Ascending aorta (tissue), 2 donors: ENCODE measurements at regions not wholly inside any gene's neighbourhood (a gene's known extent, or its start where the extent isn't known, plus 50 kb on each side); places are given as distances from the start of the nearest gene placed in this dataset.

Experiments
- DNase-seq, 2 donors: peaks; one replicate each; pipeline ENCODE4 v3.0.0-alpha.2; 2019; ENCODE audit warnings: low spot score in 2 of 2
- H3K27ac ChIP-seq, 2 donors: fragments of 200-600 bp; sonication (generic); one replicate each; pipeline ENCODE4 v1.5.1; 2016 to 2017; ENCODE audit warnings: mild to moderate bottlenecking in 1 of 2
- H3K27me3 ChIP-seq: fragments of 200-600 bp; sonication (generic); one replicate; pipeline ENCODE4 v1.5.1; 2017
- H3K36me3 ChIP-seq, 2 donors: fragments of 200-600 bp; sonication (generic); one replicate each; pipeline ENCODE4 v1.5.1; 2016
- H3K4me1 ChIP-seq, 2 donors: fragments of 200-600 bp; sonication (generic); one replicate each; pipeline ENCODE4 v1.5.1; 2016 to 2017; ENCODE audit warnings: mild to moderate bottlenecking in 1 of 2
- H3K4me3 ChIP-seq, 2 donors: fragments of 200-600 bp; sonication (generic); one replicate each; pipeline ENCODE4 v1.5.1; 2016 to 2017; ENCODE audit warnings: mild to moderate bottlenecking in 1 of 2
- H3K9me3 ChIP-seq, 2 donors: fragments of 200-600 bp; sonication (generic); one replicate each; pipeline ENCODE4 v1.5.1; 2016
- CTCF ChIP-seq, 3 experiments: fragments of 200-600 bp in 2 of 3; fragments of 450-650 bp in 1 of 3; sonication (generic) in 2 of 3; IDR thresholded peaks; one replicate each; pipeline ENCODE4 v1.5.1; 2016 to 2019; ENCODE audit warnings: antibody characterized with exemption in 3 of 3, mild to moderate bottlenecking in 1 of 3, moderate library complexity in 1 of 3
- intact Hi-C: fragments of 100-400 bp; cut with DNase I; formaldehyde crosslinking; loops from one replicate; pipeline ENCODE4 v1.15.1; 2023

- H3K4me3 ChIP-seq, result no peak overlapping the region
- H3K4me1 ChIP-seq, result no peaks in the 10 kb centered on the region
- H3K27ac ChIP-seq, result no peak overlapping the region
- no peak for DNase-seq
- no peaks in the 10 kb centered on the region for H3K9me3 ChIP-seq
- H3K27me3 ChIP-seq, result no peaks in the 10 kb centered on the region
- intact Hi-C loops, result no loop called here
- TF ChIP-seq CTCF (IDR thresholded peaks at IDR 0.05), result no peak
- no peaks in the 10 kb centered on the region for H3K36me3 ChIP-seq
Observed at GRCh38 chr4:83989835-83990234, 453.9 kb downstream of the GPAT3 start.

- intact Hi-C loops, result no loop called here
- Histone ChIP-seq H3K27me3 (no peaks in the 10 kb centered on the region), H3K9me3 (no peaks in the 10 kb centered on the region), H3K27ac (no peak overlapping the region), H3K4me3 (no peak overlapping the region), H3K4me1 (no peaks in the 10 kb centered on the region), H3K36me3 (no peaks in the 10 kb centered on the region)
- no peak for DNase-seq
- no peak for TF ChIP-seq CTCF (IDR thresholded peaks at IDR 0.05)
Observed at GRCh38 chr4:83981156-83981555, 445.2 kb downstream of the GPAT3 start.

DNA sequence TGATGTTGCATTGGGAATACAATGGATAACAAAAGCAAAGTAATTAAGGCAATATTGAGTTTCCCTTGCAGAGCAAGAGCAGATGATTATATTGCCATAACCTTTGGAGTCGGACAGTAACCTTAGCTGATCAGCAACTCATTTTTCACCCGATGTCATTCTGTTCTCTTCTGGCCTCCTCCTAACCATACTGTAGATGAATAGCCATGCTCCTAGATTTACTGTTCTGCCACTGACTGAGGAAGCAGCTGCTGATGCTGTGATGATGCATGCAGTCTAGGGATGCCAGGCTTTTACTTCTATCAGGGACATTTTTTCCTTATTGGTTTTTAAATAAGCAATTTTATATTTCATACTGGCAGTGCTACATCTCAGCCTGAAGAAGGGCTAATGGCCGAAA is 443.9 kb downstream of the GPAT3 start:
- intact Hi-C loops, result no loop called here
- no peak overlapping the region for H3K4me3 ChIP-seq
- H3K9me3 ChIP-seq, result no peaks in the 10 kb centered on the region
- H3K27ac ChIP-seq, result no peak overlapping the region
- no peak for DNase-seq
- H3K4me1 ChIP-seq, result no peaks in the 10 kb centered on the region
- H3K27me3 ChIP-seq, result no peaks in the 10 kb centered on the region
- no peak for TF ChIP-seq CTCF (IDR thresholded peaks at IDR 0.05)
- H3K36me3 ChIP-seq, result no peaks in the 10 kb centered on the region

DNA sequence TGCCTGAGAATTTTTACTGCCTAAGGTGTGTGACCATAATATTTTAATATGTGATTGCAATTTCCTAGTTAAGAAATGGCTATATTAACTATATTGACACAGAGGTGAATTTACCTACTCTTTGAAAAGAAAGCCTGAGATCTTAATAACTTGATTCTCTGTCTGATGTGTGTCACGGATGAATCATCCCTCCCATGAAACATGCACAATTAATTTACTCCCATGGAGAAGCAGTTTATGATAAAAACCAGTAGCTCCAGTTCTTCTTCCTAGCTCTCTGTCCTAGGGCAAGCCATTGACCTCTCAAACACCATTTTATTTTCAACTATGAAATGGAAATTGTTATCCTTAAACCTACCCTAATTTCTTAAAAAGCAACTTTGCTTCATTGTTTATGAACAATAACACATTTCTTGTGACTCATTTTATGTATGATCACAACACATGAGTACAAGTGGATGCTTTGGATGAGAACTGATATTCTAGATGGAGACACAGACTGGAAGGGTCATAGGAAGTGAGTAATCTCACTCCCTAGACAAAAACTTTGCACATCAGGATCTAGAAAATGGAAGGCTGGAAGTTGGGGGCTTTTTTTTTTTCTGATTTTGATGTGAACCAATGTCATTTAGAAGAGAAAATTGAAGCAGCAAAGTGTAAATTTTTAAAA is 438.3 kb downstream of the GPAT3 start:
- TF ChIP-seq CTCF (IDR thresholded peaks at IDR 0.05), result no peak
- Histone ChIP-seq H3K36me3 (no peaks in the 10 kb centered on the region), H3K4me3 (no peak overlapping the region), H3K27ac (no peak overlapping the region), H3K4me1 (no peaks in the 10 kb centered on the region), H3K27me3 (no peaks in the 10 kb centered on the region), H3K9me3 (no peaks in the 10 kb centered on the region)
- DNase-seq, result no peak
- intact Hi-C loops, result no loop called here

DNA sequence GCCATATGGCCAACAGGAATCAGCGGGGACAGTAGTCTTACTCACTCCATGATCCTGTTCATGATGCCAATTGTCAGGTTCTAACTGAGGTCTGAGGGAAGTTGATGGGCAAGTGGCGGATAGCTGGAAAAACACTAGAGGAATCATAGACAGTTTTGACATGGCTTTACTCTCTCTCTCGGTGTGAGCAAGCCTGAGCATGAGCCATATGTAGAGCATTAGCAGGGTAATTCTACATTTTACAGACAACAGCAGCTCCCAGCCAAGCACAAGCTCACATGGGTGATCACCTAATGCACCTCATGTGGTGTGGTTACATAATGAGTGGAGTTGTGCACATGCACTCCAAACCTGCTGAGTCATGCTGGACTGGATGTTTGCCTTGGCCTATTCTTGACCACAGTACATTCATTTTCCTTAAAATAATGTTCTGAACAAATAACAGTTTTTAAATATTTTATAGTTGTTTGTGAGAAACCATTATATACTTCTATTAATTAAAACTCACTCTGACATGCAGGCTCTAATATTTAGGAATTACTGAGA is 429.2 kb downstream of the GPAT3 start:
- no peak for DNase-seq
- no peak overlapping the region for H3K27ac ChIP-seq
- no peaks in the 10 kb centered on the region for H3K36me3 ChIP-seq
- no peak for TF ChIP-seq CTCF (IDR thresholded peaks at IDR 0.05)
- H3K4me1 ChIP-seq, result no peaks in the 10 kb centered on the region
- no peaks in the 10 kb centered on the region for H3K9me3 ChIP-seq
- intact Hi-C loops, result no loop called here
- H3K4me3 ChIP-seq, result no peak overlapping the region
- no peaks in the 10 kb centered on the region for H3K27me3 ChIP-seq

GRCh38 chr4:83962492-83962891 is 426.6 kb downstream of the GPAT3 start:
- intact Hi-C loops, result no loop called here
- Histone ChIP-seq H3K4me3 (no peak overlapping the region), H3K27me3 (no peaks in the 10 kb centered on the region), H3K36me3 (no peaks in the 10 kb centered on the region), H3K4me1 (no peaks in the 10 kb centered on the region), H3K9me3 (no peaks in the 10 kb centered on the region), H3K27ac (no peak overlapping the region)
- TF ChIP-seq CTCF (IDR thresholded peaks at IDR 0.05), result no peak
- no peak for DNase-seq
